Hepatocyte (in vitro differentiated cells): ENCODE measurements at regions not wholly inside any gene's neighbourhood (a gene's known extent, or its start where the extent isn't known, plus 50 kb on each side); places are given as distances from the start of the nearest gene placed in this dataset.

ENCODE experiments used
- CTCF ChIP-seq: fragments of 200-600 bp; sonication (generic); IDR thresholded peaks from 2 replicates; pipeline ENCODE4 v1.5.1; 2016; ENCODE audit warnings: antibody characterized with exemption, mild to moderate bottlenecking; ENCODE audit not compliant: poor library complexity
- EZH2phosphoT487 ChIP-seq: fragments of 200-600 bp; sonication (generic); IDR thresholded peaks from one replicate; pipeline ENCODE4 v1.6.1; 2018; ENCODE audit warnings: antibody characterized with exemption, mild to moderate bottlenecking, low read depth, moderate library complexity; ENCODE audit not compliant: unreplicated experiment, severe bottlenecking

GRCh38 chr13:109568339-109568818 lies 218.0 kb downstream of the IRS2 start:
- TF ChIP-seq CTCF (no peak), EZH2phosphoT487 (no peak)
